Upper lobe of left lung (tissue), 6 donors: ENCODE measurements at regions not wholly inside any gene's neighbourhood (a gene's known extent, or its start where the extent isn't known, plus 50 kb on each side); places are given as distances from the start of the nearest gene placed in this dataset.

Source experiments
- ATAC-seq, 2 donors: fragments of 200-7000 bp; cut with Tn5 transposase; one replicate each; pipeline ENCODE4 v1.9.1; 2022; ENCODE audit warnings: mild to moderate bottlenecking in 2 of 2, moderate library complexity in 2 of 2; ENCODE audit not compliant: low FRiP score in 2 of 2
- DNase-seq, 2 donors: peaks; one replicate each; pipeline ENCODE4 v3.0.0-alpha.2; 2019 to 2020
- H3K27ac ChIP-seq, 4 donors: fragments of 200-600 bp; sonication (generic); one replicate each; pipeline ENCODE4 v1.5.1; 2016 to 2019
- H3K27me3 ChIP-seq, 4 donors: fragments of 200-600 bp; sonication (generic); one replicate each; pipeline ENCODE4 v1.5.1; 2017 to 2019
- H3K36me3 ChIP-seq, 4 donors: fragments of 200-600 bp; sonication (generic); one replicate each; pipeline ENCODE4 v1.5.1; 2016 to 2019
- H3K4me1 ChIP-seq, 4 donors: fragments of 200-600 bp; sonication (generic); one replicate each; pipeline ENCODE4 v1.5.1; 2018 to 2019
- H3K4me3 ChIP-seq, 4 donors: fragments of 200-600 bp; sonication (generic); one replicate each; pipeline ENCODE4 v1.5.1; 2017 to 2019; ENCODE audit warnings: mild to moderate bottlenecking in 2 of 4, moderate library complexity in 1 of 4
- H3K9me3 ChIP-seq, 4 donors: fragments of 200-600 bp; sonication (generic); one replicate each; pipeline ENCODE4 v1.5.1; 2018 to 2019
- EP300 ChIP-seq, 4 donors: sonication (generic); formaldehyde crosslinking; IDR thresholded peaks; one replicate each; pipeline ENCODE4 v1.5.1; 2017; ENCODE audit warnings: antibody characterized with exemption in 4 of 4, control low read depth in 2 of 4
- POLR2A ChIP-seq, 4 donors: fragments of 450-650 bp; IDR thresholded peaks; one replicate each; pipeline ENCODE4 v1.5.1; 2016 to 2017; ENCODE audit warnings: antibody characterized with exemption in 4 of 4, mild to moderate bottlenecking in 2 of 4
- POLR2AphosphoS5 ChIP-seq, 2 donors: sonication (generic); formaldehyde crosslinking; IDR thresholded peaks; one replicate each; pipeline ENCODE4 v1.5.1; 2017; ENCODE audit warnings: antibody characterized with exemption in 2 of 2
- WGBS, 2 donors: methylation state at CpG; one replicate each; pipeline ENCODE4 v1.1.5; 2017 to 2018; 5-methylcytosine and 5-hydroxymethylcytosine counted together
- TF ChIP-seq, protein P1 (sequence below), 6 experiments: fragments of 450-650 bp in 4 of 6; fragments of 200-600 bp in 2 of 6; sonication (generic) in 2 of 6; IDR thresholded peaks; one replicate each; pipeline ENCODE4 v1.5.1; 2016 to 2019; ENCODE audit warnings: antibody characterized with exemption in 6 of 6
- donor health status: DM: no; HTN: no; CAD: no; lungs with moderate emphysema.
- donor health status: DM: no; HTN: yes; CAD: no; lungs with severe emphysema.

DNA sequence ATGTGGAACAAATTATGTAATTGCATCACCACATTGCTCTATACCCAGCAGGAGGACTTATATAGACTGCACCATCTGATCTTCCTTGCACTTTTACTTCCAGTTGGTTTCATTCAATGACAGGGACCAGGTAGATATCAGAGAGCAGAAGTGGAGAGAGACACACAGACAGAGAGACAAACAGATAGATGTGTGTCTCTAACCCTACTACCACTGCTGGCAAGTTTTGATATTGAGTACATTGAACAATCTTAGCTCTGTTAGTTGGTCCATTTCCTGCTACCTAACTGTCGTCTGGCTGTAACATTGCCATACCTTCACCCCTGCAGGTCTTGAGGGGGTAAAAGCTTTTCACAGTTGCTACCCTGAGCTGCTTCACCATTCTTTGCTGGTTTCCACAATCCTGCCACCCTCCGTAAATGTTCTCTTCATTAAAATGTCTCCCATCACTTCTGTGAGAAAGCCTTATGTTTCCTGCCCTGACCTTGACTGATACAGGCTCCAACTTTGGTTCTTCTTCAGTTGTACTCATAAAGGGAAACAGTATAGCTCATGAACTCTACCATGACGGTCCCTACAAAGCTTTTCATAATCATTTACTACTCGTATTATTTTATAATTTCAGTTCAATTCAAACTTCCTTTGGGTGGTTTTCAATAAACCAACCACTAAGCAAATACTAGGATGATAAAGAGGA lies 62.3 kb upstream of the ITGA4 start:
- Histone ChIP-seq H3K4me1 (peaks cover 4 to 17% (median 9%) of the 10 kb centered on the region in 4 donors), H3K9me3 (no peaks in the 10 kb centered on the region), H3K4me3 (no peak overlapping the region), H3K27ac (peak overlapping the region in 2 of 4 donors; percentile 37 to 40), H3K27me3 (no peaks in the 10 kb centered on the region), H3K36me3 (no peaks in the 10 kb centered on the region)
- TF ChIP-seq POLR2A (IDR thresholded peaks at IDR 0.05) = no peak
- TF ChIP-seq POLR2AphosphoS5 (IDR thresholded peaks at IDR 0.05) = no peak
- TF ChIP-seq EP300 (IDR thresholded peaks at IDR 0.05) = no peak
- TF ChIP-seq, protein P1, sequence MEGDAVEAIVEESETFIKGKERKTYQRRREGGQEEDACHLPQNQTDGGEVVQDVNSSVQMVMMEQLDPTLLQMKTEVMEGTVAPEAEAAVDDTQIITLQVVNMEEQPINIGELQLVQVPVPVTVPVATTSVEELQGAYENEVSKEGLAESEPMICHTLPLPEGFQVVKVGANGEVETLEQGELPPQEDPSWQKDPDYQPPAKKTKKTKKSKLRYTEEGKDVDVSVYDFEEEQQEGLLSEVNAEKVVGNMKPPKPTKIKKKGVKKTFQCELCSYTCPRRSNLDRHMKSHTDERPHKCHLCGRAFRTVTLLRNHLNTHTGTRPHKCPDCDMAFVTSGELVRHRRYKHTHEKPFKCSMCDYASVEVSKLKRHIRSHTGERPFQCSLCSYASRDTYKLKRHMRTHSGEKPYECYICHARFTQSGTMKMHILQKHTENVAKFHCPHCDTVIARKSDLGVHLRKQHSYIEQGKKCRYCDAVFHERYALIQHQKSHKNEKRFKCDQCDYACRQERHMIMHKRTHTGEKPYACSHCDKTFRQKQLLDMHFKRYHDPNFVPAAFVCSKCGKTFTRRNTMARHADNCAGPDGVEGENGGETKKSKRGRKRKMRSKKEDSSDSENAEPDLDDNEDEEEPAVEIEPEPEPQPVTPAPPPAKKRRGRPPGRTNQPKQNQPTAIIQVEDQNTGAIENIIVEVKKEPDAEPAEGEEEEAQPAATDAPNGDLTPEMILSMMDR (IDR thresholded peaks at IDR 0.05) = no peak
- 43 to 56% methylated on average over 4 of the region's 4 CpGs for WGBS, 2 donors
- DNase-seq = no peak
- no peak for ATAC-seq

DNA sequence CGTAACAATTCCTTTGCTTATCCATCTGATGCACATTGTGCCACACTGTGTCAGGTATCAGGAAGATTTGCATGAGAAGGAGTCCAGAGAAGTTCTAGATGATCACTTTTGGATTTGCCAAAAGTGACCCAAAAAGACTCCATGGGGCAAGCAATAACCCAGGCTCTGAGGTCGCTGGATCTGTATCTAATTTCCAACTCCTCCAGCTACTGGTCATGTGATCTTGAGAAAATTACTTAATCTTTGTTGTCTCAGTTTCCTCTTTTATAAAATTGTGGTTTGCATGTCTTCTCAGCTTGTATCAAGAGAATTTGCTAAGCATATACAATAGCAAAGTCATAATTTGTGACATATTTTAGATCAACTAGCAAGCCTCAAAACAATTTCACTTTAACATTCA lies 61.3 kb upstream of the ITGA4 start:
- Histone ChIP-seq H3K27ac (no peak overlapping the region), H3K27me3 (no peaks in the 10 kb centered on the region), H3K9me3 (no peaks in the 10 kb centered on the region), H3K4me1 (peaks cover 4 to 17% (median 9%) of the 10 kb centered on the region in 4 donors), H3K4me3 (no peak overlapping the region), H3K36me3 (no peaks in the 10 kb centered on the region)
- 83 to 86% methylated on average over 2 of the region's 2 CpGs for WGBS, 2 donors
- no peak for DNase-seq
- no peak for ATAC-seq
- no peak for TF ChIP-seq EP300 (IDR thresholded peaks at IDR 0.05)
- TF ChIP-seq, protein P1 (IDR thresholded peaks at IDR 0.05) = no peak

DNA sequence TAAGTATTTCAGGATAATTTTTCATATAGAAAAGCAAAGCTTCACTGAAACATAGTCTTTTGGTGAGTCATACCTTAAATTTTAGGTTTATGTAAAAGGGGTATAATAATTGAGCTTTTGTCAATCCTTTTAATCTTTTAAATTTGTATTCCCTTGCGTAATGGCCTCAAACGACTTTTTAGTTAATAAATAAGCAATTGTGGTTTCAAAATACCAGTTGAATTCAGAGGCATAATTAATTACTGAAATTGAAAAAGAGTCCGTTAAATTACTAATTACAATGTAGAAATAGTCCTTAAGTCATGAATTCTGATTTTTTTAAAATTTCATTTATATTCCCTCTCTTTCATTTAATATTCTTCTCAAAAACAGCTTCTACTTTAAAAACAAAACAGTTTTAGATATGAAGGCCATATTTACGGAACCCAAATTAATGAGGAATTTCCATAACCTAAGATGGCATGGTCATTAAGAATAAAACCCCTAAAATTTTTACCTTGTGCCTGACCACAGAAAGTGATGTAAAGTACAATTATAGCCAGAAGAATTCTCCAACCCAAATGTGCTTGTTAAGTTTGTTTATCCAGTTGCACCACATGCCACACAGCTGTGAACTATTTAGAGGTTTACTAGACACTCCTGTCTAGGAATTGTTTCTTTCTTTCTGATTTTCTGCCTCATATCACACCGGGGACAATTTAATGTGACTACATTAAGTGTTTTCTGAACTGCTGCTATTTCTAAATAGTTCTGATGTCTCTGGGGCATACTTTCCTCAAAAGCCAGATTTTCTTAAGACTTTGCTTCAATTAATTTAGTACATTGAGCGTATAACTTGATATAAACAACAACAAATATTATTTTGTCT lies 60.7 kb upstream of the ITGA4 start:
- Histone ChIP-seq H3K27ac (no peak overlapping the region), H3K9me3 (no peaks in the 10 kb centered on the region), H3K27me3 (no peaks in the 10 kb centered on the region), H3K4me1 (peaks cover 4 to 17% (median 9%) of the 10 kb centered on the region in 4 donors), H3K36me3 (no peaks in the 10 kb centered on the region), H3K4me3 (no peak overlapping the region)
- no peak for ATAC-seq
- 72 to 87% methylated on average over 6 of the region's 6 CpGs for WGBS, 2 donors
- TF ChIP-seq, protein P1 (IDR thresholded peaks at IDR 0.05) = no peak
- no peak for TF ChIP-seq POLR2AphosphoS5 (IDR thresholded peaks at IDR 0.05)
- no peak for TF ChIP-seq EP300 (IDR thresholded peaks at IDR 0.05)
- TF ChIP-seq POLR2A (IDR thresholded peaks at IDR 0.05) = no peak
- no peak for DNase-seq

DNA sequence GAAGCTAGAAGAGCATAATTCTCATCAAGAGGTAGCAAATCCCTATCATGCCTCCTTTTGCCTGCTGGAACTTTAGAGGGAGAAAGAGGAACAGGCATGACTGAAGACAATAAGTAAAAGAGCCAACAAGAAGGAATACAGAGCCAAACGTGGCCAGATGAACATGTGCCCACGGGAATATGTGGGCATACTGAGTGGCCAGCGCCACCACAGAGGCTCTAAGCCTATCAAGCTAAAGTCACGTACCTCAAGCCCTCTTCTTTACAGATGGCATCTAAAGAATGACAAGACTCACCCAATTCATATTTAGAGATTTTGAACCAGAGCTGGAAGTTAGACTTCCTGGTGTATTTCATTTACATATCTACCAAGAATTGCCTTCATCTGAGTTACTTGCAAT lies 59.9 kb upstream of the ITGA4 start:
- peaks cover 4 to 17% (median 9%) of the 10 kb centered on the region in 4 donors for H3K4me1 ChIP-seq
- TF ChIP-seq, protein P1 (IDR thresholded peaks at IDR 0.05) = no peak
- TF ChIP-seq POLR2A (IDR thresholded peaks at IDR 0.05) (no peak), POLR2AphosphoS5 (IDR thresholded peaks at IDR 0.05) (no peak), EP300 (IDR thresholded peaks at IDR 0.05) (no peak)
- DNase-seq (no peak), ATAC-seq (no peak)
- no peak overlapping the region for H3K27ac ChIP-seq
- 83 to 86% methylated on average over 4 of the region's 4 CpGs for WGBS, 2 donors
- no peaks in the 10 kb centered on the region for H3K36me3 ChIP-seq
- no peaks in the 10 kb centered on the region for H3K27me3 ChIP-seq
- no peak overlapping the region for H3K4me3 ChIP-seq
- no peaks in the 10 kb centered on the region for H3K9me3 ChIP-seq
